LNCaP clone FGC (cell line): ENCODE measurements at regions not wholly inside any gene's neighbourhood (a gene's known extent, or its start where the extent isn't known, plus 50 kb on each side); places are given as distances from the start of the nearest gene placed in this dataset.
A peak's percentile ranks its signal among the peaks of the same experiment; 100 is the strongest.

Experiments used
- DNase-seq: peaks from one replicate; pipeline ENCODE4 v3.0.0-alpha.2; 2011; ENCODE audit warnings: low read depth
- H3K4me3 ChIP-seq: 2 replicates; pipeline ENCODE4 v1.5.1; 2011; ENCODE audit warnings: mild to moderate bottlenecking, low read depth, low read length, control low read depth
- TF ChIP-seq, protein P1 (sequence below): IDR thresholded peaks from 2 replicates; pipeline ENCODE4 v1.5.1; 2012; ENCODE audit warnings: mild to moderate bottlenecking; ENCODE audit not compliant: control insufficient read depth, insufficient read depth; ENCODE audit errors: extremely low read depth

DNA sequence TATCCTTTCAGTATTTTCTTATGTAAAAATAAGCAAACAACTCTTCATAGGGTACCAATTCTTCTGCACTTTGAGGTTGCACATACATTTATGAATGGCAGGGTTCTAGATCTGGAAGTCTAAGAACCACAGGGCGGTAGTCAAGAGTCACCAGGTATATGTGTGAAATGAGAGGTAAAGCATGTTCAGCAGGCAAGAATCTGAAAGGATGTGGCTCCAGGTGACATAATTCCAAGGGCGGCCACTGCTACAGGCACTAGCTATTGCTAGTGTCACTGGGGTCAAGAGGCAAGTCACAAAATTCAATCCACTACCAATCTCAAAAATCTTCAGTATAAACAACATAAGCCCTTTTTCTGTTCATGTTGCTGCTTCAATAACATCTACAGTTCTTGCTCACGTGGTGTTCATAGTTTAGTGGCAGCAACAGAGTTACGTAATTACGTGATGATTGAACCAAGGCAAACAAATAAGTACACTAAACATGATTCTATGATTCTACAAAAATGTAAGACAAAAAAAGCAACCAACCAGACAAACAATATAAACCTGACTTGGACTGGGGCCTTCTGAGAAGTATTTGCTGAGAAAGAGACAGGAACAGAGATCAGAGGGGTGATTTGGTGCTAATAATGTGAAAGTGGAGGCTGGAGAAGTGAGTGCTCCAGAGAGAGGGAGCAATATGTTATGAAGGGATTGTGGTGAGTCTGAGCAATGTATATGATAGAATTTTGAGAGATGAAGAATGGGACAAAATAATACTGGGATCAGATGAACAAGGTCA is 101.7 kb downstream of the NAA11 start:
- peak; percentile 77 for DNase-seq
- H3K4me3 ChIP-seq: no peak overlapping the region
- TF ChIP-seq, protein P1, sequence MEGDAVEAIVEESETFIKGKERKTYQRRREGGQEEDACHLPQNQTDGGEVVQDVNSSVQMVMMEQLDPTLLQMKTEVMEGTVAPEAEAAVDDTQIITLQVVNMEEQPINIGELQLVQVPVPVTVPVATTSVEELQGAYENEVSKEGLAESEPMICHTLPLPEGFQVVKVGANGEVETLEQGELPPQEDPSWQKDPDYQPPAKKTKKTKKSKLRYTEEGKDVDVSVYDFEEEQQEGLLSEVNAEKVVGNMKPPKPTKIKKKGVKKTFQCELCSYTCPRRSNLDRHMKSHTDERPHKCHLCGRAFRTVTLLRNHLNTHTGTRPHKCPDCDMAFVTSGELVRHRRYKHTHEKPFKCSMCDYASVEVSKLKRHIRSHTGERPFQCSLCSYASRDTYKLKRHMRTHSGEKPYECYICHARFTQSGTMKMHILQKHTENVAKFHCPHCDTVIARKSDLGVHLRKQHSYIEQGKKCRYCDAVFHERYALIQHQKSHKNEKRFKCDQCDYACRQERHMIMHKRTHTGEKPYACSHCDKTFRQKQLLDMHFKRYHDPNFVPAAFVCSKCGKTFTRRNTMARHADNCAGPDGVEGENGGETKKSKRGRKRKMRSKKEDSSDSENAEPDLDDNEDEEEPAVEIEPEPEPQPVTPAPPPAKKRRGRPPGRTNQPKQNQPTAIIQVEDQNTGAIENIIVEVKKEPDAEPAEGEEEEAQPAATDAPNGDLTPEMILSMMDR: no peak

DNA sequence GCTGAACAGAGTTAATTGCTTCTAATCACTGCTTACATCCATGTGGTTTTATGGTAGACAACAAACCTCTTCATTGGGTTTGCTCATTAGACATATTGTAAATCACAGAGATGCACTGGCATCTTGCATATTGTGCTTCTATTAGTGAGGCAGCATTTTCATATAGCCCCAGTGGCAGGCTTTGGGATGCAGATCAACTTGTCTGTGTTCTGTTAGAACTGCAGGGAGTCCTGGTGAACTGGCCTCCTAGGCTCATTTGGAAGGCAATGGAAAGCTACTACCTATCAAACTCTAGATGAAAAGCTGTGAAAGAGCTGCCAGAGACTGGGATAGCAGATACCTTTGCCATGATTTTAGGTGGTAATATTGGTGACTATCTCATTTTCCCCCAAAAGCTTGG is 108.8 kb downstream of the NAA11 start:
- TF ChIP-seq, protein P1: no peak
- no peak for DNase-seq
- H3K4me3 ChIP-seq: no peak overlapping the region

DNA sequence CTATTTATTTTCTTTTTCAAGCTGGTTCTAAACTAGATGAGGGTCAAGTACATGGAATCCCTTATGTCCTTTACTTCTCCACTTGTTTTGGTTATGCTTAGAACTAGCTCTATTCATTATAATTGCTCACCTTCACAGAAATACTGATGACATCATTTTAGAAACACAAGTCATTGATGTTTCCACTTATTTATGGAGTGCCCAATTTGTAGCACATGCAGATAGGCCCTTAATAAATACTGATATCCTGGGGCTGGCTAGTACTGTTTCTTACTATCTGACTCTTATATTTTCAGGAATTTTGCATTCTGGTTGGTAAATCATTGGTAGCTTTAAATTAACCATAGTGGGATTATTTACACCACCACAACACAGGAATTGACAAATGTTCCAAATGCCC is 112.2 kb downstream of the NAA11 start:
- TF ChIP-seq, protein P1: no peak
- no peak for DNase-seq
- H3K4me3 ChIP-seq: no peak overlapping the region

DNA sequence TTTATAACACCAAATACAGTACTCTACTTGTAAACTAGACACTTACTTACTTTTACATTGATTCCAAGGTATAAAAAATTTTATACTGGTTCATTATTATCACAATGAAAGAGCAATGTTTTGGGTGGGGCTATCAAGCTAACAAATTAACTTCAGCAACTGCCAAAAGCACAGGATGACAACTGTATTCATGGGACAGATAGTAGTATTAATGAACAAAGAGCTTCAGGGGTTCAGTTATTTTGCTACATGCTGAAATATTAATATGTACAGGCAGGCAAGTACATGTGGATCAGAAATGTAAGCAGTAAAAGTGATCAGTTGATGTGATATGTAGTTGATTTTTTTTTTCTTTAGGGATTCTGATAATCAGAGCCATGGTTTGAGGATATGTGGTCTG is 112.9 kb downstream of the NAA11 start:
- H3K4me3 ChIP-seq: no peak overlapping the region
- no peak for DNase-seq
- TF ChIP-seq, protein P1: no peak

DNA sequence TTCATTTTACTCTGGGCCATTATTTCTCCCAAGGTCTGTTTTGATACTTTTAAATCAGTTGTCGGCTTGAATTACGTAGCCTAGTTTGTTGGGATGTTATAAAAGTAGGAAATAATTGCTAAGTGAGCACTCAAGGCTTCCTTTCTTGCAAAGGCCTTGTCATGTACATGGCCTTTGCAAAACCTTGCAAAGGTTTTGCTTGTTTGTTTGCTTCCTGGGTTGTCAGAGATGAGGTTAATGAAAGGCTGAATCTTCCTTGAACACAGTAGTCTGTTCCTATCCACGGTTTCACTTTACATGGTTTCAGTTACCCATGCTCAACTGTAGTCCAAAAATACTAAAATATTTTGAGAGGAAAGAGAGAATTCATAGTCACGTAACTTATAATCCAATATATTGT is 113.5 kb downstream of the NAA11 start:
- no peak overlapping the region for H3K4me3 ChIP-seq
- TF ChIP-seq, protein P1: no peak
- DNase-seq: no peak

DNA sequence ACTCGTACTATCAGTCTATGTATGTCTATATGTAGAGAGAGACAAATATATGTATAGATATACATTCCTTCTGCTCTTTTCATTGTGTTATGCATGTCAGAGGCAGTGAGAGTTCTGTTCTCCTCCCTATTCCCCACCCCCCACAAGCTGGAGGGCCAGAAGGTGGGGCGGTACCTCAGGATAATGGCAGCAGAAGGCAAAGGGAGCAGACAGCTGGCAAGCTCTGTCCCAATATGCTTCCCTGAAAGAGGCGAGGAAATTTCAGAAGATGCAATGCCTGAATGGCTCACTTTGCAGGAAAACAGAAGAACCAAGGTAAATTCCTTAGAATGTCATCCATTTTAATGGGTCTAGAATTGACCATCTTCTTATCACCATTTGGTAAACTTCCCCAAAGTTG is 114.4 kb downstream of the NAA11 start:
- H3K4me3 ChIP-seq: no peak overlapping the region
- DNase-seq: no peak
- TF ChIP-seq, protein P1: no peak

DNA sequence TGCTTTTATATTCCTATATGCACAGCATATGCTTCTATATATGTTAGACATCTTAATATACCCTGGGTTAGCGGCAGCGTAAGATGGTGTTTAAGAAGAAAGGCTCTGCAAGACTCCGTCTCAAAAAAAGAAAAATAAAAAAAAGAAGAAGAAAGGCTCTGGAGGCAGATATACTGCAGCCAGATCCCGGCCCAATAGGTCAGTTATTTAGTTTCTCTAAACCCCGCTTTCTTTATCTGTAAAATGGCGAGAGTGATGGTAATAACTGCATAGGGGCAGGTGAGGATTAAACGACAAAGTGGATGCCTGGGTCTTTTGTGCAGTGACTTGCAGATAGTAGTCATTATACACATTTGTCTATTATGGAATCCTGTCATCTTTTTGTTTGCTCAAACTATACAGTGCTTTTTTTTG is 115.2 kb downstream of the NAA11 start:
- TF ChIP-seq, protein P1: no peak
- no peak overlapping the region for H3K4me3 ChIP-seq
- DNase-seq: no peak
